ENCODE measurements at regions not wholly inside any gene's neighbourhood (a gene's known extent, or its start where the extent isn't known, plus 50 kb on each side); places are given as distances from the start of the nearest gene placed in this dataset.

DNA sequence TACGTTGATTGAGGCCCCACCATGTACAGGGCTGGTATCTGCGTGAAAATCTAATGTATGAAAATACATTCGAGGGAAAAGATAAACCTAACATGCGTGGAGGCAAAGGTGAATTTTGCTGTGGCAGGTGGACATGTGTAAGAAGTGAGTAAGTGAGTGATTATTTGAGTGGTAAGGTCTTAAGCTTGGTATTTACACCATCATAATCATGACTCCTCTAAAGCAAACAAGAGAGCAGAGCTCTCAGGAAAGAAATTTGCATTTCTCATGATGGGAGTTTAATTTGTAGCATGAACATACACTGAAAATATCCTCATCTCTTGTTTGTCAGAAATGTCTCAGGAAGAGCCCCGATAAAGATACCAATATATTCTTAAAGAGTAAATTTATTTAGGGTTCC lies 260.6 kb downstream of the PSAT1 start:
- Histone ChIP-seq H3K4me1 (ENCODE audit: control insufficient read depth, insufficient read depth, low read length) (no peaks in the 10 kb centered on the region), H3K27me3 (ENCODE audit: control insufficient read depth, insufficient read depth, low read length) (no peaks in the 10 kb centered on the region), H3K9me3 (ENCODE audit: control insufficient read depth, low read depth, low read length) (no peaks in the 10 kb centered on the region), H3K4me3 (ENCODE audit: low read length) (no peak overlapping the region), H3K36me3 (ENCODE audit: control insufficient read depth, insufficient read depth, low read length) (no peaks in the 10 kb centered on the region), H3K27ac (ENCODE audit: low read length) (no peak overlapping the region)
- no CpG with 5 or more reads among the region's 5 CpGs for WGBS (ENCODE audit: insufficient coverage, low lambda C conversion rate)
- DNase-seq = no peak

DNA sequence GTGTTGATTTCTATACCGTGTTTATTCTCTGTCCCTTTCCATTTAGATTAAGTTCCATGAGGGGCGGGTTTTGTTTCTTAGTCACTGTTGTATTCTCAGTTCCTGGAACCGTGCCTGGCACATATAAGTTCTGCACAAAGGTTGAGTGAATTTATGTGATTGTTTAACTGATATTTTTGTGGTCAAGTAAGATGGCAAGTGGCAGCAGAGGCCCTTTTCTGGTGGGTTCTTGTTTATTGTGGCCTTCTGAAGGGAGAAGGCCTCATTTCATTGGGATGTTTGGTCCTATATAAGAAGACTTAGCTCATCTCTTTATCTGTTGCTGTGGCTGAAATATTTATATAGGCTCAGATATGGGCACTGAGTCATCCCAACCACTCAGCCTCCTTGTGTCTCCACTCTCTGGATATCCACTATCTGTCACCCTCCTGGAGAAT lies 262.5 kb downstream of the PSAT1 start:
- no peak overlapping the region for H3K27ac ChIP-seq (ENCODE audit: low read length)
- no peak for DNase-seq
- no peaks in the 10 kb centered on the region for H3K27me3 ChIP-seq (ENCODE audit: control insufficient read depth, insufficient read depth, low read length)
- H3K36me3 ChIP-seq (ENCODE audit: control insufficient read depth, insufficient read depth, low read length) = no peaks in the 10 kb centered on the region
- WGBS (ENCODE audit: insufficient coverage, low lambda C conversion rate) = no CpG with 5 or more reads among the region's 3 CpGs
- H3K4me1 ChIP-seq (ENCODE audit: control insufficient read depth, insufficient read depth, low read length) = no peaks in the 10 kb centered on the region
- no peaks in the 10 kb centered on the region for H3K9me3 ChIP-seq (ENCODE audit: control insufficient read depth, low read depth, low read length)
- H3K4me3 ChIP-seq (ENCODE audit: low read length) = no peak overlapping the region

DNA sequence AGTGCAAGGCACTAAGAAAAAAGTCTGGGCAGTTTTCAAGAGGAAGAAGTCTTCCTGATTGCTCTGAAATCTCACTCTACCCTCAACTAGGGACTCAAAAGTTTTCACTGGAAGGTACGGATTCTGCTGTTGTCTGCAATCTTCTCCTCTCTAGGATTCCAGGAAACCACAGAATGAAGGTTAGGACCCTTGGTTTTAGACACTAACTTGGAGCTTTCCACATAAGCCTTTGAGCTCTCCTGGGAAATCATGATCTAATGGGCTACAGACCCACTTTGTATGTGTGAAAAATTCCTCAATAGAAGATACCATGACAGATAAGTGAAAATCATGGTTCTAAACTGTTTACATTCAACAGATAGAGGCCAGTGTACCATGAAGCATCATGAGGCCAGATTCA lies 265.1 kb downstream of the PSAT1 start:
- H3K4me1 ChIP-seq (ENCODE audit: control insufficient read depth, insufficient read depth, low read length) = no peaks in the 10 kb centered on the region
- H3K4me3 ChIP-seq (ENCODE audit: low read length) = no peak overlapping the region
- H3K27me3 ChIP-seq (ENCODE audit: control insufficient read depth, insufficient read depth, low read length) = no peaks in the 10 kb centered on the region
- DNase-seq = no peak
- H3K27ac ChIP-seq (ENCODE audit: low read length) = no peak overlapping the region
- no peaks in the 10 kb centered on the region for H3K36me3 ChIP-seq (ENCODE audit: control insufficient read depth, insufficient read depth, low read length)
- WGBS (ENCODE audit: insufficient coverage, low lambda C conversion rate) = no CpG with 5 or more reads among the region's 1 CpG
- no peaks in the 10 kb centered on the region for H3K9me3 ChIP-seq (ENCODE audit: control insufficient read depth, low read depth, low read length)

DNA sequence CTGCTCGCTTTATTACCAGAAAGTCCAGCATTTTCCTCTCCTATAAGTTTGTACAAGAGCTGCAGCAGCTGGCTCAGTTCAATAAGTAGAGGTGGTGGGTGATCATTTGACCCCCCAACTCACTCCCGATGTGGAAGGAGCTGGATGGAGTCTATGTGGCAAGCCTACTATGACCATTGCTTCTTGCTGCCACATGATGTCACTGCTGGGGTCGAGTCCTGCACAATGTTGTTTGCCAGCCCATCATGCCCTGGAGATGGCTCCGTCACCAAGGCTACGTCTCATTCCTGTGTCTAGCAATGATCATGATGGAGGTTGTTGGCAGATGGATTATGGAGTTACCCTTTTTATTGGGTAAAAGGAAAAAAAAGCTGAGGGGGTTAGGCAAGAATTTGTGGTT lies 266.3 kb downstream of the PSAT1 start:
- Histone ChIP-seq H3K4me1 (ENCODE audit: control insufficient read depth, insufficient read depth, low read length) (no peaks in the 10 kb centered on the region), H3K9me3 (ENCODE audit: control insufficient read depth, low read depth, low read length) (no peaks in the 10 kb centered on the region), H3K27ac (ENCODE audit: low read length) (no peak overlapping the region), H3K36me3 (ENCODE audit: control insufficient read depth, insufficient read depth, low read length) (no peaks in the 10 kb centered on the region), H3K27me3 (ENCODE audit: control insufficient read depth, insufficient read depth, low read length) (no peaks in the 10 kb centered on the region), H3K4me3 (ENCODE audit: low read length) (no peak overlapping the region)
- WGBS (ENCODE audit: insufficient coverage, low lambda C conversion rate) = 100% methylated on average over 1 of the region's 5 CpGs
- DNase-seq = no peak

DNA sequence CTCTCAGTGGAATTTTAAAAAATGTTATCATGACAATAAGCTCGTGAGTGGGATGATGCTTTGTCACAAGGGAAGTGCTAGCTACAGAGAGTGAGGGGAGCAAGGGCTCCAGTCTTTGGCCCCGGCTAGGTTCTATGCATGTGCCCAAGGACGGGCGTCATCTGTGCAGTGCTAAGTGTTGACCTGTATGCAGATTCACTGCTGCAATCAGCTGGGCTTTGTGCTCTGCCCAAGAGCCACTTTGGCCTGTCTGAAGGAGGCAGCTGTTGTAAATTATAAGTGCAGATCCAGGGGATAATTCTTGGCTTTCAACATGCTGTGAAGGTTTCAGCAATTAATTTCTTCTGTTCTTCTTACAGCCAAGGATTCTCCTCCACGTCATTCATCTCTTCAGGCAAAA lies 268.6 kb downstream of the PSAT1 start:
- Histone ChIP-seq H3K36me3 (ENCODE audit: control insufficient read depth, insufficient read depth, low read length) (no peaks in the 10 kb centered on the region), H3K27me3 (ENCODE audit: control insufficient read depth, insufficient read depth, low read length) (no peaks in the 10 kb centered on the region), H3K4me3 (ENCODE audit: low read length) (no peak overlapping the region), H3K27ac (ENCODE audit: low read length) (no peak overlapping the region), H3K9me3 (ENCODE audit: control insufficient read depth, low read depth, low read length) (no peaks in the 10 kb centered on the region), H3K4me1 (ENCODE audit: control insufficient read depth, insufficient read depth, low read length) (no peaks in the 10 kb centered on the region)
- no peak for DNase-seq
- WGBS (ENCODE audit: insufficient coverage, low lambda C conversion rate) = 67% methylated on average over 1 of the region's 5 CpGs

DNA sequence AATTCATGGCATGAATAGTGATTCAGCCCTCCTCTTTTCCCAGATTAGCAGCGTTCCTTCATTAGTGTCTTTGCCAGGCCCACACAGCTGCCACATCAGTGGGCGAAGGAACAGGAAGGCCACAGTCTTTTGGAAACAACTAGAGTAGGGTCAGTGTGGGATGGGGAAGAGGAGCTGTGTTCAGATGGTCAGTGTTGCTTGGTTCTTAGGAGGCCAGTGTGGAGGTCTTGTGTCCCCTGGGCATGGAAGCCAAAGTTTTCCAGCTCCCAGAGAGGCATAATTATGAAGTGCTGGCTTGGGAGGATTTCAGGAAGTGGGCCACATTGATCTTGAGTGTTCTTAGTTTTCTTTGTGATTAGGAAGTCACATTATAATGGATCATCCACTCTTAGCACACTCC lies 269.6 kb downstream of the PSAT1 start:
- Histone ChIP-seq H3K27me3 (ENCODE audit: control insufficient read depth, insufficient read depth, low read length) (no peaks in the 10 kb centered on the region), H3K4me1 (ENCODE audit: control insufficient read depth, insufficient read depth, low read length) (no peaks in the 10 kb centered on the region), H3K36me3 (ENCODE audit: control insufficient read depth, insufficient read depth, low read length) (no peaks in the 10 kb centered on the region), H3K4me3 (ENCODE audit: low read length) (no peak overlapping the region), H3K27ac (ENCODE audit: low read length) (no peak overlapping the region), H3K9me3 (ENCODE audit: control insufficient read depth, low read depth, low read length) (no peaks in the 10 kb centered on the region)
- no CpG with 5 or more reads among the region's 2 CpGs for WGBS (ENCODE audit: insufficient coverage, low lambda C conversion rate)
- no peak for DNase-seq

GRCh38 chr9:78566948-78567675 lies 270.2 kb downstream of the PSAT1 start:
- Histone ChIP-seq H3K9me3 (ENCODE audit: control insufficient read depth, low read depth, low read length) (no peaks in the 10 kb centered on the region), H3K36me3 (ENCODE audit: control insufficient read depth, insufficient read depth, low read length) (no peaks in the 10 kb centered on the region), H3K27me3 (ENCODE audit: control insufficient read depth, insufficient read depth, low read length) (no peaks in the 10 kb centered on the region), H3K4me3 (ENCODE audit: low read length) (no peak overlapping the region), H3K4me1 (ENCODE audit: control insufficient read depth, insufficient read depth, low read length) (no peaks in the 10 kb centered on the region), H3K27ac (ENCODE audit: low read length) (no peak overlapping the region)
- 92% methylated on average over 2 of the region's 5 CpGs for WGBS (ENCODE audit: insufficient coverage, low lambda C conversion rate)
- no peak for DNase-seq

DNA sequence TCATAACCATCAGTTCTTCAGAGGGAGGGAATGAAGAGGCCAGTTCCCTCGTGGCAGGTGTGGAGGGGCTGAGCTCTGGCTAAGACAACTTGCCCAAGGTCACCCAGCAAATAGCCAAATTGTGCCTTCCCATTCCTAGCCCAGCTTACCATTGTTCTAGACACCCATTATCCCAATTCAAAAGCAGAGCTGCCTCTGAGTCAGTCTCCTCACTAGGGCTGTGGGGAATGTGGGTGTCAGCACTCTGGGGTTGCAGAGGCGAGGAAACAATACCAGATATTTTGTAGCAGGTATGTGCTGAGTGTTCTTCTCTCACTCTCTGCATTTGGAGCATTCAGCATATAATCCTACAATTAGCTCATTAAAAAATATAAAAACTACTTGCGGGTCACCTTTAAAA lies 270.8 kb downstream of the PSAT1 start:
- WGBS (ENCODE audit: insufficient coverage, low lambda C conversion rate) = no CpG with 5 or more reads among the region's 3 CpGs
- no peak overlapping the region for H3K27ac ChIP-seq (ENCODE audit: low read length)

GRCh38 chr9:78568774-78569173 lies 271.8 kb downstream of the PSAT1 start:
- DNase-seq = no peak
- WGBS (ENCODE audit: insufficient coverage, low lambda C conversion rate) = no CpG with 5 or more reads among the region's 5 CpGs
- Histone ChIP-seq H3K4me3 (ENCODE audit: low read length) (no peak overlapping the region), H3K4me1 (ENCODE audit: control insufficient read depth, insufficient read depth, low read length) (no peaks in the 10 kb centered on the region), H3K27me3 (ENCODE audit: control insufficient read depth, insufficient read depth, low read length) (no peaks in the 10 kb centered on the region), H3K9me3 (ENCODE audit: control insufficient read depth, low read depth, low read length) (no peaks in the 10 kb centered on the region), H3K36me3 (ENCODE audit: control insufficient read depth, insufficient read depth, low read length) (no peaks in the 10 kb centered on the region), H3K27ac (ENCODE audit: low read length) (no peak overlapping the region)

More for the DNA sequence above, 270.8 kb downstream of the PSAT1 start:
- H3K4me1 ChIP-seq (ENCODE audit: control insufficient read depth, insufficient read depth, low read length) = no peaks in the 10 kb centered on the region
- no peaks in the 10 kb centered on the region for H3K27me3 ChIP-seq (ENCODE audit: control insufficient read depth, insufficient read depth, low read length)
- no peaks in the 10 kb centered on the region for H3K36me3 ChIP-seq (ENCODE audit: control insufficient read depth, insufficient read depth, low read length)
- H3K9me3 ChIP-seq (ENCODE audit: control insufficient read depth, low read depth, low read length) = no peaks in the 10 kb centered on the region
- no peak for DNase-seq
- no peak overlapping the region for H3K4me3 ChIP-seq (ENCODE audit: low read length)

DNA sequence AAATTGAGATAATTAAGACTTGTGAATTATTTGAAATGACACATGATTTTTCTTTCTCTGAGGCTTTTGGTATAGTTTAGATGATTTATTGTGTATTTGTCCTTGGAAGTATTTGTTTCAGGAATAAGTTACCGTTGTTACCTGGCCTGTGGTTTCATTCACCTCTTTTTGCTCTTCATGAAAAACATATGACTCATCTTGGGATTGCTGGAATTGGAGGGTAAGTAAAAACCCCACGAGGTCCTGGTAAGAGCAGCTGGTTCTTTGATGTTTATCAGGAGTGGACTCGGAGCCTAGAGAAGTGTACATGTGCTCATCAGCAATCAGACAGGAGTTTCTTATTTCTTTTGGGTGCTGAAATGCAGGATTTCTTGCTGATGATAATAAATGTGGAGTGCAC lies 275.3 kb downstream of the PSAT1 start:
- Histone ChIP-seq H3K4me1 (ENCODE audit: control insufficient read depth, insufficient read depth, low read length) (no peaks in the 10 kb centered on the region), H3K36me3 (ENCODE audit: control insufficient read depth, insufficient read depth, low read length) (no peaks in the 10 kb centered on the region), H3K27me3 (ENCODE audit: control insufficient read depth, insufficient read depth, low read length) (no peaks in the 10 kb centered on the region), H3K9me3 (ENCODE audit: control insufficient read depth, low read depth, low read length) (no peaks in the 10 kb centered on the region), H3K4me3 (ENCODE audit: low read length) (no peak overlapping the region), H3K27ac (ENCODE audit: low read length) (no peak overlapping the region)
- no CpG with 5 or more reads among the region's 3 CpGs for WGBS (ENCODE audit: insufficient coverage, low lambda C conversion rate)
- no peak for DNase-seq

DNA sequence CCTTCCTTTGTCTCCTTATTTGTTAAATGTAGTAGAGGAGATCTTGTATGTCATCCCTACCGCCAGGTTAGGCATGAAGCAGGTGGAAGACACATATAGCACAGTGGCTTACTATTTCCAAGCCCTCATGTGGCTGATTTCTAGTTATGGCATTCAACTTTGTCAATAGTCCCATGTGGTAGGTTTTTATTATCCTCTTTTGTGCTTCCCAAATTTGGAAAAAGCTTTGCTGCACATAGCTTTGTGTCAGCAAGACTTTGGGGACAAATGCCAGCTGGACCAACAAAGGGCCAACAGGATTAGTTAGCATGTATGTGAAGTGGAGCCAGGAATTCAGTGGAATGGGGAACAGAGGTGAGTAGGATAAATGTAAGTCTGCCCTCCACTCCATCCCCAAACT lies 276.3 kb downstream of the PSAT1 start:
- DNase-seq = no peak
- H3K27ac ChIP-seq (ENCODE audit: low read length) = no peak overlapping the region
- H3K4me1 ChIP-seq (ENCODE audit: control insufficient read depth, insufficient read depth, low read length) = no peaks in the 10 kb centered on the region
- H3K4me3 ChIP-seq (ENCODE audit: low read length) = no peak overlapping the region
- no CpG with 5 or more reads among the region's 1 CpG for WGBS (ENCODE audit: insufficient coverage, low lambda C conversion rate)
- no peaks in the 10 kb centered on the region for H3K9me3 ChIP-seq (ENCODE audit: control insufficient read depth, low read depth, low read length)
- H3K27me3 ChIP-seq (ENCODE audit: control insufficient read depth, insufficient read depth, low read length) = no peaks in the 10 kb centered on the region
- H3K36me3 ChIP-seq (ENCODE audit: control insufficient read depth, insufficient read depth, low read length) = no peaks in the 10 kb centered on the region

Data from large intestine (tissue), 3 donors.